G401 (cell line): ENCODE measurements at regions not wholly inside any gene's neighbourhood (a gene's known extent, or its start where the extent isn't known, plus 50 kb on each side); places are given as distances from the start of the nearest gene placed in this dataset.
"Not testable (repeated sequence)": the region's sequence is repeated elsewhere in the genome, so short reads cannot be mapped to it uniquely, and the experiment has no call there.

Experiments used
- DNase-seq: peaks from one replicate; pipeline ENCODE4 v3.0.0-alpha.2; 2015; ENCODE audit warnings: low spot score
- in situ Hi-C: cut with HindIII; loops from 2 replicates; pipeline ENCODE4 v1.10.0; 2016; ENCODE audit warnings: low sequenced_read_pairs, mixed read lengths

- in situ Hi-C loops, result no loop called here
Measured at GRCh38 chr1:197985351-197985750, 68.2 kb downstream of the LHX9 start.

GRCh38 chr1:197986817-197987216 lies 69.6 kb downstream of the LHX9 start:
- DNase-seq, result no peak
- in situ Hi-C loops, result no loop called here

More at GRCh38 chr1:197985351-197985750, 68.2 kb downstream of the LHX9 start:
- DNase-seq, result no peak

GRCh38 chr1:197987294-197987693 lies 70.1 kb downstream of the LHX9 start:
- DNase-seq, result no peak
- in situ Hi-C loops, result no loop called here

GRCh38 chr1:197988581-197988980 lies 71.4 kb downstream of the LHX9 start:
- in situ Hi-C loops, DNase-seq: not testable (repeated sequence)

- in situ Hi-C loops, result no loop called here
- DNase-seq, result no peak
Measured at GRCh38 chr1:197989058-197989457, 71.9 kb downstream of the LHX9 start.

GRCh38 chr1:197991594-197991993 lies 74.4 kb downstream of the LHX9 start:
- no peak for DNase-seq
- in situ Hi-C loops, result no loop called here

- DNase-seq, result no peak
- in situ Hi-C loops, result no loop called here
Measured at GRCh38 chr1:197994907-197995407, 77.8 kb downstream of the LHX9 start.

- in situ Hi-C loops, result no loop called here
- DNase-seq, result no peak
Measured at GRCh38 chr1:197995408-197996258, 78.5 kb downstream of the LHX9 start.

- in situ Hi-C loops, DNase-seq: not testable (repeated sequence)
Measured at GRCh38 chr1:197996259-197996512, 79.0 kb downstream of the LHX9 start.

- in situ Hi-C loops, result no loop called here
Measured at GRCh38 chr1:197998110-197998509, 80.9 kb downstream of the LHX9 start.

GRCh38 chr1:198001776-198002408 lies 84.7 kb downstream of the LHX9 start:
- in situ Hi-C loops, result no loop called here
- no peak for DNase-seq

More at GRCh38 chr1:197998110-197998509, 80.9 kb downstream of the LHX9 start:
- DNase-seq, result no peak

GRCh38 chr1:198003468-198003867 lies 86.3 kb downstream of the LHX9 start:
- in situ Hi-C loops, result no loop called here
- no peak for DNase-seq

GRCh38 chr1:198007011-198007410 lies 89.8 kb downstream of the LHX9 start:
- no peak for DNase-seq
- in situ Hi-C loops, result no loop called here

GRCh38 chr1:198007687-198008607 lies 90.8 kb downstream of the LHX9 start:
- in situ Hi-C loops, result no loop called here

GRCh38 chr1:198014355-198014754 lies 97.2 kb downstream of the LHX9 start:
- in situ Hi-C loops, result no loop called here
- DNase-seq, result no peak

More at GRCh38 chr1:198007687-198008607, 90.8 kb downstream of the LHX9 start:
- DNase-seq, result no peak

GRCh38 chr1:198015309-198015708 lies 98.1 kb downstream of the LHX9 start:
- DNase-seq, result no peak
- in situ Hi-C loops, result no loop called here

GRCh38 chr1:198018529-198018928 lies 101.4 kb downstream of the LHX9 start:
- in situ Hi-C loops, result no loop called here
- DNase-seq, result no peak

GRCh38 chr1:198019126-198019525 lies 102.0 kb downstream of the LHX9 start:
- no peak for DNase-seq
- in situ Hi-C loops, result no loop called here

- no peak for DNase-seq
- in situ Hi-C loops, result no loop called here
Measured at GRCh38 chr1:198024336-198024735, 107.2 kb downstream of the LHX9 start.

GRCh38 chr1:198024782-198025181 lies 107.6 kb downstream of the LHX9 start:
- no peak for DNase-seq
- in situ Hi-C loops, result no loop called here
